ENCODE measurements at regions not wholly inside any gene's neighbourhood (a gene's known extent, or its start where the extent isn't known, plus 50 kb on each side); places are given as distances from the start of the nearest gene placed in this dataset.
"Not testable (repeated sequence)": the region's sequence is repeated elsewhere in the genome, so short reads cannot be mapped to it uniquely, and the experiment has no call there.

DNA sequence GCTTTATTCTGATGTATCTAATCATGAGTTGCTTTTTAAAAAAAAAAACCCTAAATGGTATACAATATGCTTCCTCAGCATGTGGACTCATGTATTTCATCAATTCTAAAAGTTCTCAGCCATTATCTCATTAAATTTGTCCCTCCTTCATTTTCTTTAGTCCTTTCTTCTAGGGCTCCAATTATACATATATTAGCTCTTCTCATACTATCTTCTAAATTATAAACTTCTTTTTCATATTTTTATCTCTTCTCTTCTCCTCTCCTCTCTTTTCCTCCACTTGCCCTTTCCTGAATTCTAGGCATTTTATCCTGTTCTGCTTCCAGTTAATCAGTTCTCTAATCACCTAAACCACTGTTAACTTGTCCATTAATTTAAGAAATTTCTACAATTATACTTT is 55.0 kb upstream of the IL33 start:
- DNase-seq (ENCODE audit: low read depth in 2 of 2): no peak

DNA sequence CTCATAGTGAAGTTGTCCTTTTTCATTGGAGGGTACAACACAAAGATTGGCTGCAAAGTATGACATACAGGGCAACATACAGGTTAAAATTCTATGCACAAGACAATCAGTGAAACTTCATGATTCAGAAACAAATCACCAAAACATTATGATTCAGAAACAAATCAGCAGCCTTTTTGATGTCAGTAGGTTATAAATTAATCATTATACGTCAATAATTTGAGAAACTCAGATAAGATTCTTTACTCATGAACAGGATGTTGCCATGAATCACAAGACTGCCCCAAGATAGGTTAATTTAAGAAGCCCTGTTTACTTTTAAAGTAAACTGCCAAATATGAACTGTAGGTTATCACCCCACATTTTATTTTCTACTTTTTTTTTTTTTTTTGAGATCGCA is 62.2 kb upstream of the IL33 start:
- no peak for DNase-seq (ENCODE audit: low read depth in 2 of 2)

DNA sequence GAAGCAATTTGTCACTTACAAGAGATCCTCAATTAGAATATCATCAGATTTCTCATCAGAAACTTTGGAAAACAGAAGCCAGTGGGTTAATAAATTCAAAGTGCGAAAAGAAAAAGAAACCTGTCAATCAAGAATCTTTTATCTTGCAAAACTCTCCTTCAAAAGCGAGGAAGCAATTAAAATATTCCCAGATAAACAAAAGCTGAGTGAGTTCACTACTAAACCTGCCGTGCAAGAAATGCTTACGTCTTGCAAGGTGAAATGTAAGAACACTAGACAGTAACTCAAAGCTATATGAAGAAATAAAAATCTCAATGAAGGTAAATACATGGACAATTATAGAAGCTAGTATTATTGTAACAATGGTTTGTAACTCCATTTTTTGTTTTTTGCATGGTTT is 62.8 kb upstream of the IL33 start:
- no peak for DNase-seq (ENCODE audit: low read depth in 2 of 2)

DNA sequence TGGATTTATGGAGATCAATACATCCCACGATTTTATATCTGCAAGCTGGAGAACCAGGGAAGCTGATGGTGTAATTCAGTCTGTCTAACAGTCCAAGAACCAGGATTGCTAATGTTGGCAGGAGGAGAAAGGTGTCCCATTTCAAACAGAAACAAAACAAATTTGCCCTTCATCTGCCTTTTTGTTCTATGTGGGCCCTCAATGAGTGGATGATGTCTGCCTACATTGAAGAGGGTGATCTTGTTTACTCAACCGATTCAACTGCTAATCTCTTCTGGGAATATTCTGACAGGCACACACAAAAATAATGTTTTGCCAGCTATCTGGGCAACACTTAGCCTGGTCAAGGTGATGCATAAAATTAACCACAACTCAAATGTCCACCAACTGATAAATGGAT is 65.1 kb upstream of the IL33 start:
- DNase-seq (ENCODE audit: low read depth in 2 of 2): no peak

DNA sequence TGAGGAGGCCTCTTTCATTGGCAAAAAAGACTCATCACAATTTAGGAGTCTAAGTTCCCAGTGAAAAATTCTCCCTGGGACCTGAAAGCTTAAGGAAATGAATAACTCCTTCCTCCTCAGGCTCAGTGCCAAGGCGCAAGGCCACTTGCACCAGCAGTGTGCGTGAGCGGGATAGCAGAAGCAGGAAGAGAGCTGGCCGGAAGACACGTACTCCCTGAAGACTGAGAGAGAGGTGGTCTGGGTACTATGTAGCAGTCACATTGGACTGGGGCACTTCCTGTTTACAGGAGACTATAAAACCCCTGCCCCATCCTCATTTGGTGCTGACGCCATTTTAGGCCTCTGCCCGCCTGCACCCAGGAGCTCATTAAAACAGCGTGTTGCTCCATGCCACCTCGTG is 66.3 kb upstream of the IL33 start:
- no peak for DNase-seq (ENCODE audit: low read depth in 2 of 2)

DNA sequence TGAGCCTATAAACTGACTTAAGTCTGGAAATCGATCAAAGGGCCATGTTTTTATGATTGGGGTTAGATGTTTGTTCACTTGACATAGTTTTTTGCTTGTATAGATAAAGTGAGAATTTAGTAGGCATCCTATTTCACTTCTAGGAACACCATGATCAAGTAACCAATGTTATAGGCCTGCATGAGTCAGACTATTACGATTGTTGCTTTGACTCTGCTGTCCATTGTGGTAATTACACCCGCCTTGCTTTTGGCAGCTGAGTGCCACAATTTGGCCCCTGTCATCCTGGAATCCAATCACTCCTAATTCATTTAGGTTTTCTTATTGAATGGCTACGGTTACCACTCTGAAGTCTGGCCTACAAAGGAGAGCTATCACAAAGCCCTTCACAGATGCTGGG is 67.8 kb upstream of the IL33 start:
- DNase-seq (ENCODE audit: low read depth in 2 of 2): no peak

DNA sequence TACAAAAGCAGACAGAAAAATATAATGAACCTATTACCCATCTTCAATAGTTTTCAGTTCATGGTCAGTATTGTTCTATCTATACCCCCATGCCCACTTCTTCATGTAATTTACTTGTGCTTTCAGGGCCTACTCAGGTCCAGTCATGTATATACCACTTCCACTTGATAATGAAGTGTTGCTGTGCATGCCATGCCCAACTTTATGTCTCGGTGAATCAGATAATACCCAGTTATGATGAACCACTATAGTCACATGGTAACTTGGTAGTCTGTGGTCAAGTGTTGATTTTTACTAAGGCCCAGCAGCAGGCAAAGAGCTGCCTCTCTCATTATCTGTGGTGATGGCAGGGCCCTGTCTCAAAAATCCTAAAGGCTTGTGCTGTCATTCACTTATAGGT is 70.7 kb upstream of the IL33 start:
- no peak for DNase-seq (ENCODE audit: low read depth in 2 of 2)

DNA sequence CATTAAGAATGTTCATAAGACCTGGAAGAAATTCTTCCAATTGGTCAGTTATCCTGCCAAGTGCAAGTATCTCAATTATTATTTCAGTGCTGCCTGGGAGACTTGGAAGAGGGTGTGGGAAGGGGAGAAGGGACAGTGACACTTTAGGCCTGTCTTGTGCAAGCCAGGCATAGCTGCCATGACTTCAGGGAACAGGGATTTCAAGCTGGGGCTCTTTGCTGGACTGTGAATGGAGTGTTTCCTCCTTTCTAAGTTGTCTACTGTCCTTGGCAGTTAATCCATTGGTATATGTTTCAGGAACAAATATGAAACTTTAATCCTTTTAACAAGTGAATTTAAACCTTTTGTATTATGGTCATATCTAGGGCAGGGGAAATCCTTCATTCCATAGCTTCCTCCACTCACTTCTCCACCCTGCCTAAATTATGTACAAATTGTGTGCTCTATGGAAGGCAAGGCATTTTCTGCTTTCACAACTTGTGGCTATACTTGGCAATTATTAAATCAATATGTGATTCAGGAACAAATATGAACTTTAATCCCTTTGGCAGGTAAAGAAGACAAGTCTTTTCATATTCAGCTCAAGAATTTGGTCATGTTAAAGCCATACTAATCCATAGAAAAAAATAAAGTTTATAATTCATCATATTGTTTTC is 72.7 kb upstream of the IL33 start:
- no peak for DNase-seq (ENCODE audit: low read depth in 2 of 2)

DNA sequence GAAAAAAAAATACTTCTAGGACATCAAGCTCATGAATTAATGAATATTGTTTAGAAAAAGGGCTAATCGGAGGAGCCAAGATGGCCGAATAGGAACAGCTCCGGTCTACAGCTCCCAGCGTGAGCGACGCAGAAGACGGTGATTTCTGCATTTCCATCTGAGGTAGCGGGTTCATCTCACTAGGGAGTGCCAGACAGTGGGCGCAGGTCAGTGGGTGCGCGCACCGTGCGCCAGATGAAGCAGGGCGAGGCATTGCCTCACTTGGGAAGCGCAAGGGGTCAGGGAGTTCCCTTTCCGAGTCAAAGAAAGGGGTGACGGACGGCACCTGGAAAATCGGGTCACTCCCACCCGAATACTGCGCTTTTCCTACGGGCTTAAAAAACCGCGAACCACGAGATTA is 79.8 kb upstream of the IL33 start:
- DNase-seq (ENCODE audit: low read depth in 2 of 2): not testable (repeated sequence)

DNA sequence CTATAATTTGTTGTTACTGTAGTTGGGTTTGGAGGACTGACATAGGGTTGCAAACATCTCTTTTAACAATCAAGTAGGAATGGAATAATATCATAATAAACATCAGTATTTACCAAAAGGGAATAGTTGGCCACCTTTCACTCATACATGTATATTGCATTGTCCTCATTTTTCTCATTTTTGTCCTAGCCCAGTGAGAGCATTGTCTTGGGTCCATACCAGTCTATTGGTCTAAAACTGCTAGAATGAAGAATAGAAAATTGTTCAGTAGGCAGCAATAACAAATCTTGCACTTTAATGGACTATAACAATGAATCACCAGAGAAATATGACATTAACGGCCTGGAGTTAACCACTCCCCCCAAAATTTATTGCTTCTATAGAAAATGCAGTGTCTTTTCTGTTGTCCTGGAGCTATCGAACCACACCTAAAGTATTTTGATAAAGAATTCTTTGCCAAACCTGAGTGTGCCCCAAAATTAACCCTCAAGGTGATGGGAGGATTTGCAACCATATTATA is 80.9 kb upstream of the IL33 start:
- no peak for DNase-seq (ENCODE audit: low read depth in 2 of 2)

DNA sequence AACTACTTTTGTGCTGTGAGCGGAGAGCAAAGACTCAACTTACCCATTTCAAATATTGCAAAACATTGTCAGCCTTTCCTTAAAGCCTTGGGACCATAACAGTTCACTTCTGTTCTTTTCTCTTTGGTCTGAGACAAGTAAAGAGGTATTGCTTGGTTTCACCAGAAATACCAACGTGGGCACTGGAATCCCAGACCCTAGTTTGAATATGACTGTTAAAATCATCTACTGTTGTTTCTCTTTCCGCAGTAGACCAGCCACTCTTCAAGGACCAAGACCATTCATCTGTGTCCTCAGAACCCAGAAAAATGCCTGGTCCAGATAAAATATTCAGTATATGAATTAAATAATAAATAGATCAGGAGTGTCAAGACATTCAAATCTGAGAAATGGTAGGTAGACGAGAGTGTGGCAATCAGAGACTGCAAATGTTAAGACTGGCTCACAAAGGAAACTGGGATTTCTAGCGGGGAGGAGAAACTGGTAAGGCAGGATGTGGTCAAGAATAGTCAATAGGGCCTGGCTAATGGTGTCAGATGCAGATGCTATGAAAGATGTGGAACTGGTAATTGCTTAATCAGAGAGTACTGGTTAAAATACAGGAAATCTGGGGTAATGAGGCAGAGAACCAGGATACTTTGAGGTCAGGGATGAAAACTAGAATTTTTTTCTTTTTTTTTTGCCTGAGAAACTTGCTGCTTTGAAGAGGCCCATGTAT is 82.1 kb upstream of the IL33 start:
- no peak for DNase-seq (ENCODE audit: low read depth in 2 of 2)

DNA sequence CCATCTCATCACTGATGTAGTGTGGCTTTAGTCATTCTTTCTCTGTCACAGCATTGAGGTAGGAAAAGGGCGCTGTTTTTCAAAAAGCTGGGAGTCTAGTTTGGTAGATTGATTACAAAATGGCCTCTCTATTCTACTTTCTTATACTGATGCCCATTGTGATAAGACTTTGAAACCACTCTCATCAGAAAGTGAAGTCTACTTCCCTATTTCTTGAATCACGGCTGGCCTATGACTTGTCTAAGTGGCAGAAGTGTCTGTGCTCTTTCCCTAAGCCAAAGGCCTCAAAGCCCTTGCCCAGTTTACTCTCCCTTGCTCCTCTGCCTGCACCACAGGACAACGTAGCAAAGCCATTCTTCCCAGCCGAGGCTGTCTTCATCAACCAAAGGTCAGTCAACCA is 83.0 kb upstream of the IL33 start:
- no peak for DNase-seq (ENCODE audit: low read depth in 2 of 2)

DNA sequence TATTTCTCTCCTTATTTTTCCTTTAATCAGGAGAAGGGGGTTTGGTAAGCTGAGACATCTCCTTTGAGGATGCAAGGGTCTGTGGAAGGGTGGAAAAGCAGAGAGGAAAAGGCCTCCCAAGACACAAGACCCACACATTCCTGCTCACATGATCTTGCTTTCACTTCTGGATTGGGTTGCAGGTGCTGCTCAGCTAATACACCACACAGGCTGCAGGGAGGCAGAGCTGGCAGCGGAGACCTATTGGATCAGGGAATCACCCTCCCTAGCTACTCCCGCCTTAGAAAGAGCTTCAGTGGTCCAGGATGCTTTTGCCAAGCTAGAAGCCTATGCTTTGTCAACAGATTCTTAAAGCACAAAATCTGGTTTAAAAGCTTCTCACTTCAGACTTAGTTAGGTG is 87.6 kb upstream of the IL33 start:
- no peak for DNase-seq (ENCODE audit: low read depth in 2 of 2)

DNA sequence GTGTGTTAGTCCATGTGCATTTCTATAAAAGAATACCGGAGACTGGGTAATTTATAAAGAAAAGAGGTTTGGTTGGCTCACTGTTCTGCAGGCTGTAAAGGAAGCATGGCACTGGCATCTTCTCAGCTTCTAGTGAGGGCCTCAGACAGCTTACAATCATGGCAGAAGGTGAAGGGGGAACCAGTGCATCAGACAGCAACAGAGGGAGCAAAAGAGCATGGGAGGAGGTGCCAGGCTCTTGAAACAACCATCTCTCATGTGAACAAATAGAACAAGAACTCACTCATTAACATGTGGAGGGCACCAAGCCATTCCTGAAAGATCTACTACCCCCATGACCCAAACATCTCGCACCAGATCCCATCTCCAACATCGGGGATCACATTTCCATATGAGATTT is 89.2 kb upstream of the IL33 start:
- no peak for DNase-seq (ENCODE audit: low read depth in 2 of 2)

DNA sequence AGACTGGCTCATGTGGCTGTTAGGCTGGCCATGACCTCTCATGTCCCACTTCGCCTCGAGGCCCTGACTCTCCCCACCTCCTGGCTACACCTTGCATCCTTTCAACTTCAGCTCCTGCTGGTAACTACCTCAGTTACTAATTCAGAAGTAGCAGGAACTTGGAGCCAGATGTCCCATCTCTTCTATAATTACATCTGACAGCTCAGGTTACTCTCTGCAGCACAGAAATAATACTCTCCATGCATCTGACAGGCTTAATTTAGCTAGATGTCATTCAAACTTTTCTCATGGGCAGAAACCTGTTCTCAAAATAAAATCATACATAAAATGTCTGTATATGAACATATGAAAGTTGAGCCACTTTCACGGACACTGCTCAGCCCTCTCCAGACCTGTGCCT is 92.2 kb upstream of the IL33 start:
- no peak for DNase-seq (ENCODE audit: low read depth in 2 of 2)

DNA sequence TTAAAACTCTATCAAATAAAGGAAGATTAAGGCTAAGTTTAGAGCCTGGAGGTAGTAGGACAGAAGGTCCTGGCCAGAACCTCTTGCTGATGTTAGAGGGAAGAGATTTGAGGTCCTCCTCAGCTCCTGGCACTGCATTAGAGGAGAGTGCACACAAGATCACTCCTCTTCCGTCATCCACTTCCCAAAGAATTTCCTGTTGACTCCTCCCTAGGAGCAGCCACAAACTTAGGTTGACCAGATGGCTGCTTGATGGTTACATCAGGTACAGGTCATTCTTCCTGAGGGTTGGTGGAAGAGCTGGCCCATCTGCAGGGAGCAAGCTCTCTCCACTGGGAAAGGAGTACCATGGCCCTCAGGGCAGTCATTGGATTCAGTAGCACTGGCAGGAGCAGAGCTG is 93.9 kb upstream of the IL33 start:
- DNase-seq (ENCODE audit: low read depth in 2 of 2): no peak

DNA sequence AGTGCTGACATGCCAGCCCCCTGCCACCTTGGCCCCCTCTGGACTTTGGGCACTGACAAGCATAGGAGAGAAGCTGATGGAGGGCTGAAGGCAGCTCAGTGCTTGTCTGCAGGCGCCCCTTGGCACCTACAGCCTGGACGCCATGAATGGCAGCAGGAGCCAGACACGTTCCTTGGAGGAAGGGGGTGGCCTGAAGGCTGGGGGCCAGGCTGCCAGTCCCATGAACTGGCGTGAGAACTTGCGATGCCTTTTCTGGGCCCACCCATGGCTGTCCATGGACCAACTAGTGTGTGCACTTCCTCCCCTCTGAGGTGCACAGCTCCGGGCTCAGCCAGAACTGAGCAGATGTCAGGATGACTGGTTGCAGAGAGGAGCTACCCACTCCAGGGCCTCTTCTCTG is 99.0 kb upstream of the RANBP6 start:
- DNase-seq (ENCODE audit: low read depth in 2 of 2): no peak

DNA sequence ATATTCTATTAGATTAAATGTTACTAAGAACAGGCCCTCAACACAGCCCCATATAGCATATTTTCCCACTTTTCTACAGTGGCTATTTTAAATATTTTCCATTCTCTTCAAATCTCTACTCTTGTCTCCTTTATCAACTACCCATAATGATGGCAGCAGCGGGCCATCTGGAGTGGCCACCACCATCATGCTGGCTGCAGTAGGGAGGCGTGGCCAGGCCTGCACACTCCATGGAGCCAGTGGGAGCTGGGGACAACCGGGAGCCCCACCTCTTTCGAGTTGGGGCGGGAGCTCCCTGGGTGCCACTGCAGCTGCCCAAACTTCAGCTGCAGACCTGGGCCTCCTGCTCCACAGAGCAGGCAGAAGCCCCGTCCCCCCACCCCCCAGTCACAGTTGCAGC is 98.4 kb upstream of the RANBP6 start:
- DNase-seq (ENCODE audit: low read depth in 2 of 2): no peak

DNA sequence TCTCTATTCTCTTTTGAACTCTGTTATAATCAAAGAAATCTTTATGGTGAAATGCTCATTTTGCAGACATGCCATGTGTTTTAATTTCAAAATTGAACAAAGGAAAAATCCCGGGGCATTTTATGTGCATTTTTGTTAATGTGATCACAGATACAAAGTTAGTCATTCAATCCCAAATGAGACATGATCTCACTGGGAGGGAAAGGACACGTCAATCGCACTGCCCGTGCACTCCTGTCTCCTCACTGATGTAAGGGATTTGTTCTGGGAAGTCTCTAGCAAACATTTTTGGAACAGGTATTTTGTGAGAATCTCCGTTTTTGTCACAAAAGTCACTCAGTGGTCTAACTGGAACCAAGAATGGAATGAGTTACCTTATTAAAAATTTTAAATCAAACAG is 97.9 kb upstream of the RANBP6 start:
- no peak for DNase-seq (ENCODE audit: low read depth in 2 of 2)

DNA sequence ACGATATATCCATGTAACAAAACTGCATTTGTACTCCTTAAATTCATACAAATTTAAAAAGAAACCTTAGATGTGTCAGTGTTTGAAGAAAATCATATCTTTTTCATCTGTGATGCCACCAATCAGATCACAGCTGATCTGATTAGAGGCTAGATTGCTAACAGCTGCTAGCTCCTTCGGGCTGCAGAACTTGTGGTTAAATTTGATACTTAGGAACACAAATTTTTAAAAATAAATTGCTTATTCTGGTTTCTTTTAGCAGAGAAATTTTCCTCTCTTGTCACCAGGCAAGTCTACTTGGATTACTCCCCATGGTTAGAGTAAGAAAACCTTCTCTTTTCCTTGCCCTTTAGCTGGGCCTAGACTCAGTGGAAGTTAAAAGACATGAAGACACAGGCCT is 94.6 kb upstream of the RANBP6 start:
- no peak for DNase-seq (ENCODE audit: low read depth in 2 of 2)

DNA sequence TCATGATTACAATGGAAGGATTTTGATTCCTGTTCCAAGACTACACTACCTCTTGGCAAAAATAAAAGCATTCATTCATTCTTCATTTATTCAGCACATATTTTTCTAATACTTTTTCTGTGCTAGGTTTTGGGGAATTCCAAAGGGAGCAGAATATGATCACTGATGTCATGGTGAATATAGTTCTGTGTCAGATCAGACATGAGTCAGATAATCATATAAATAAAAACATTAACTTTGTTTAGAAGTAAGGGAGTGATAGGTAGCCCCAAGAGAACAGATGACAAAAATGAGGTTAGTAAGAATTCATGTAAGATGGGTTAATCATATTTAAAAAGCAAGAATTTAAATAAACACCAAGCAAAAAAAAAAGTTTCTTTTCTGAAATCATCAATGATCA is 94.1 kb upstream of the RANBP6 start:
- no peak for DNase-seq (ENCODE audit: low read depth in 2 of 2)

DNA sequence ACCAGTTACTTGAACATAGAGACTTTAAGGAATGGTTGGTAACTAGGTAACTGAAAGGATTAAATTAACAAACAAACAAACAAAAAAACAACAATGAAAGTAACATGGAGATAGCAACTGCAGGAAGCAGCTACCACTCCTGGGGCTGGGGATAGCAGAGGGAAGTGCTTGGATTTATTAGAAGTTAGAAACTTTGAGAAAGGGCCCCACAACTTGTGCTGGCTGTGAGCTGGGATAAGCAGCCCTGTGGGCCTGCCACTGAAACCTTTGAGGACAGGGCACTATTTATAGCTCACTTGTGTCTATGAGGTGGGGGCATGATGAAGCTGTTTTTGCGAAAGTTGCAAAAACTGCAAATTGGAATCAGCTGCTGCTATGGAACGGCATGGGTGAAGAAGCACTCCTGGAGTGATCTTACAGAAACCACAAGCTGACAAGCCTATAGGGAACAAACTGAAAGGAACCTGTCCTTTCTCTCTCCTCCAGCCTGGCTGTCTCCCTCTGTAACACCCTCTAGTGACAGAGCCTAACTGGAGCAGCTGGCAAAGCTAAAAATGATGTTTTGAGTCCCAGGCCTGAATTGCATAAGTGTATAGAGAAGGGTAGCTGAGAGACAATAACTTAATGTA is 91.4 kb upstream of the RANBP6 start:
- DNase-seq (ENCODE audit: low read depth in 2 of 2): no peak

DNA sequence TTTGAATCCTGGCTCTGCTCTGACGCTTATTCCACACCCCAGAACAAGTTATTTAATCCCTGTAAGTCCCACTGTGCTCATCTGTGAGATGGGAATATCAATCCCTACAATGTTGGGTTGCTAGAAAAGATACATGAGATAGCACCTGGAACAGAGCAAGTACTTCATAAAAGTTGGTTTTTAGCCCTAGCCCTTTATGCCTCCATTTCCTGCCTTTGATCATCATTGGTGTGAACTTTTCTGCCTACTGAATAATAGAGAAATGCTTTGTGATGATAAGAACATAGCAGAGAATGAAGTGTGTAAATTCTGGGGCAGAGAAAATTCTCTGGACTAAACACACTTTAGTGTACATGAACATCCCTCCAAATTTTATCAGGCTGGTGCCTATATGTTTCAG is 90.3 kb upstream of the RANBP6 start:
- DNase-seq (ENCODE audit: low read depth in 2 of 2): no peak

Data from stimulated activated CD8-positive, alpha-beta memory T cell treated with anti-CD3 and anti-CD28 coated beads, Interleukin-7, amount 100 ng/mL, for 4 hours (primary cell).